ENCODE measurements at regions not wholly inside any gene's neighbourhood (a gene's known extent, or its start where the extent isn't known, plus 50 kb on each side); places are given as distances from the start of the nearest gene placed in this dataset.
"Not testable (repeated sequence)": the region's sequence is repeated elsewhere in the genome, so short reads cannot be mapped to it uniquely, and the experiment has no call there.

DNA sequence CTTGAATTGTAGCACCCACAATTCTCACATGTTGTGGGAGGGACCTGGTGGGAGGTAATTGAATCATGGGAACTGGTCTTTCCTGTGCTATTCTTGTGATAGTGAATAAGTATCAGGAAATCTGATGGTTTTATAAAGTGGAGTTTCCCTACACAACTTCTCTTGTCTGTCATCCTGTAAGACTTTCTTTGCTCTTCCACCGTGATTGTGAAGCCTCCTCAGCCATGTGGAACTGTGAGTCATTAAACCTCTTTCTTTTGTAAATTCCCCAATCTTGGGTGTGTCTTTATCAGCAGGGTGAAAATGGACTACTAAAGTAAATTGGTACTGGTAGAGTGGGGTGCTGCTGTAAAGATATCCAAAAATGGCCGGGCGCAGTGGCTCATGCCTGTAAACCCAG, 215.6 kb downstream of the LIG4 start:
- DNase-seq, result no peak

DNA sequence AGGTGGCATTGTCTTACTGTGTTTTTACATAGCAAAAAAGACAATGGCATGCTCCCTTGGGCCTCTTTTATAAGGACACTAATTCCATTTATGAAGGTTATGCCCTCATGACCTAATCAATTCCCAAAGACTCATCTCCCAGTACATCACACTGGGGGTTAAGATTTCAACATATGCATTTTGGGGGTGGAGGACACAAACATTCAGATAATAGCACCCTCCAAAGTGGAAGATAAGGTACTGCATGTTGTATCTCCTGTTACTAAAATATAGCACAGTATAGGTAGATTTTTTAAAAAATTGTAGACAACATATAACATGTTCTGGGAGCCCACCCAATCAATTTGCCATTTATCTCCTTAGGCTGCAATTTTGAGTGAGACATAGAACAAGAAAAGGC, 221.2 kb downstream of the LIG4 start:
- no peak for DNase-seq

DNA sequence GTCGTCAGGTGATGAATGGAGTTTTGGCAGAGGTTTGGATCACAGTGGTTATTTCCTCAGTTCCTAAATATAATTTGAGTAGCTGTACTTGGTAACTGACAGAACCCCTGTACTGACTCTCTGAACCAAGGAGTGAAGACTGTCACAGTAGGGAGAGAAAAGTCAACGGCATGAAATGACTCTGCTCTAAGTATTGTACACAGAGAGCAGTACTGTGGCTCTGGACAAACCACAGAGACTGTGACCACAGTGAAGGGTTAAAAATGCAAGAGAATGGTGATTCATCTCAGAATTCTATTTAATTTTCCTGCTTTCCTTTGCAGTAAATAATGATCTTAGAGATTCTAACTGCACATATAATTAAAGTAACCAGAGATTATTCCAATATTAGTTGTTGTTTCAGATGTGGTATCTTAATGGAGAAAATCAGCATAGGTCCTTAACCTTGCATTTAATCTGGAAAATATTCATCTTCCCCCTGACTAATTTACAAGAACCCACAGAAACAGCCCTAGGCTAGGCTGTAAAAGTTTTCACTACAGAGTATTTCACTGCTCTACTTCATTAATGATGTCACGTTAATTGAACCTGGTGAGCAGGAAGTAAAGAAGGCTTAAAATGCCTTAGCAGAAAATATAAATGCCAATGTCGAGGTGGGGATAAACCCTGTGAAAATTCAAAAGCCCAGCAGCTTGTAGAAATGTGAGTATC, 221.9 kb downstream of the LIG4 start:
- no peak for DNase-seq

DNA sequence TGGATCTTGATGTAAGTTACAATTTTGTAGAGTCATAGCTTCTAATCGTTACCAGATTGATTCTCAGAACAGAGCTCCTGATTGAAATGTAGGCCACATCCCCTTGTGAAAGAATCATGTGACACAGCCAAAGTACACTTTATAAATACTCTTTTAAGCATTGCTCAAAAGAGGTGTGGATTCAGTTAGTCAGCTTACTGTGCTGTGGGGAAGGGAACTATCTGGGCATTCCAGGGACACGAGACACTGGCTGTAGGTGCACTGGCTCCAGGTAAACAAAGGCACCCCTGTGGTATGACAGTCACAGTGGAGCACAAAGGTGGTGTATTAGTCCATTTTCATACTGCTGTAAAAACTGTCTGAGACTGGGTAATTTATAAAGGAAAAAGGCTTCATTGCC, 222.8 kb downstream of the LIG4 start:
- no peak for DNase-seq

DNA sequence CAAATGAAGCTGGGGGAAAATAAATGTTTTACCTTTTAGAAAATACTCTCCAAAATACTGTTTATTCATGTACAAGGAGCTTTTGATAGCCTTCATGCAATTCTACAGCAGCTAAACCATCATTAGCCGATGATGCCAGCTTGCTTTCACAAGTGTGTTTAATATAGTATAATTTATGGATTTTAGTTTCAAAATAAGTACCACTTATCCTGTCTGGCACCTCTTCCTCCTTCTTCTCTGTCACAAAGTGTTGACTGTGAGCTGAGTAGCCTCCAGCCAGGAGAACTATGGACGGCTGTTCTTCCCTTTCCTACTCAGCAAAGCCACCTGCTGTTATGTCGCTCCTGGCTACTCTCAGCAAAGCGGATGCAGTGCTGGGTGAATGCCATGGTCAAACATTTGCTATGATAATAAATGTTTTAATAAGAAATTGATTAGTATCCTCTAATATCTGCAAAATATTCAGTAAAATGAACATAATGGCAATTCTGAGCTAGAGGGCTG, 238.2 kb downstream of the LIG4 start:
- no peak for DNase-seq

DNA sequence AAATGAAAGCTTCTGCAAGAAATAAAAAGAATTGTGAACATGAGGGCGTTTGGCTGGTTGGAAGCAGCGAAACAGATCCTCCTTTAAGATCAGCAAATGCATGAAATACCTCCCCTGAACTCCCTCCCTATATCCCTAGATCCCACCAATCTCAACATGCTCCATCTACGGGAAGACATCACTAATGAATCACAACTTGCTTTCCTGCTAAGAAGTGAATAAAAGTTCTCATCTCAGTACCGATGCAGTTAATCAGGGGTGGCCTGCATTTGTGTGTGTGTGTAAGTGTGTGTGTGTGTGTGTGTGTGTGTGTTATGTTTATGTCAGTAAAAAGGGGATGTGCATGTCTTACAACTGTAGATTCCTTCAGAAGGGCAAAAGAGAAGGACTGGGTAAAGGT, 238.7 kb downstream of the LIG4 start:
- no peak for DNase-seq

DNA sequence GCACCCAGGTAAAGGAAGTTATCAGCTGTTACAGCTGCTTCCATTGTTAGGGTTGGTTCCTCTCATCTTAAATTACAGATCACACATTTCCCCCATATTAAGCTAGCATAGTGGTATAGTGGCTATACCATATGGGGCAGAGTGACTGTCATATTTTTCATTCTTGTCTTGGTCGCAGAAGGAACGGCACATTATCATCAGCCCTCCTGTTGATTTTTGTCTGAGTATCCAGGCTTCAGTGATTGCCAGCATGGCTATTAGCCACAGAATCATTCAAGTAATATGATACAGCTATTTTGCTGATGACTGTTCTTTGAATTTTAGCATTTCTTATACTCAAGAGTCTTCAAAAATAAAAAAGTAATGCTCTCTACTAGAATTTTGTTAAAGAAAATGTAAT, 240.9 kb downstream of the LIG4 start:
- no peak for DNase-seq

DNA sequence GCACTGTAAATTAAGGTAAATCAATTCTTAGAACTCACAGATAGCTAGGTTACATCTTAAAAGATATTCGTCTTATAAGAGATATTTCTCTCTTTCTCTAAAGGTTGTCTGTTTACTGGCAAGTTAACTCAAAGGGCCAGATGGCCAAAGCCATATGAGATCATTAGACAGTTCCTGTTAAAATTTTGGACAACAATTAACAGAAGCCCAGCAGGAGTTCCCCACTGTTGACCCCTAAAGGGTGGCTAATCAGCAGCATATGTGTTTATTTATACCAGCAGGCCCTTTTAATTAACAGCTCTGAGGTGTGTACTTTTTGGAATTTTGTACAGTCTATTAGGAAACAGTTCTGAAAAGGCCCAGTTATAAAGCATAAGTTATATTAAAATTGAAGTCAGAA, 245.8 kb downstream of the LIG4 start:
- DNase-seq, result no peak

DNA sequence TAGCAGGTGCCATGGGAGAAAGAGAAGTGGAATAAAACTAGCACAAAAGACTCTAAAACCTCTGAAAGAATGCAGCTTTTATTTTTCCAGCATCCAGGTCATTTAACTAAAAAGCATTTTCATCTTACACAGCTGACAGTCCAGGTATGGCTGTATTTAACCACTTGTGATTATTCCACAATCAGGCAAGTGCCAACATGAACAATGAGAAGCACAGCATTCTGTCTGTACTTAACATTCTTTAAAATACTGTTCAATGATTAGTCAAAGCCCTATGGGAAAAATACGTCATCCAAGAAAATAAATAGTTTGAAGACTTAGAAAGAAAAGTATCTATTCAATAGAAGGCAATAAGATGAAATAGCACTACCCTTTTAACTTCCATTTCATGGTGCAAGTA, 246.9 kb downstream of the LIG4 start:
- DNase-seq, result no peak

DNA sequence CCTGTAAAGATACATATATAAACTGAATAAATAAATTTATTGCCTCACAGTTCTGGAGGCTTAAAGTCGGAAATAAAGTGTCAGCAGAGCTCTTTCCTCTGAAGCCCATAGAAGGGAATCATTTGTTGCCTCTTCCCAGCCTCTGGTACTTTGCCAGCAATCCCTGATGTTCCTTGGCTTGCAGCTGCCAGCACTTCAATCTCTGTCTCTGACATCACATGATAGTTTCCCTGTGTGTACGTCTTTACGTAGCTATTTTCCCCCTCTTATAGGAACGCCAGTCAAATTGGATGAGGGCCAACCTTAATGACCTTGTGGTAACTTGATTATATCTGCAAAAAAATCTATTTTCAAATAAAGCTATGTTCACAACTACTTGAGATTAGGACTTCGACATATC, 250.9 kb downstream of the LIG4 start:
- DNase-seq, result no peak

DNA sequence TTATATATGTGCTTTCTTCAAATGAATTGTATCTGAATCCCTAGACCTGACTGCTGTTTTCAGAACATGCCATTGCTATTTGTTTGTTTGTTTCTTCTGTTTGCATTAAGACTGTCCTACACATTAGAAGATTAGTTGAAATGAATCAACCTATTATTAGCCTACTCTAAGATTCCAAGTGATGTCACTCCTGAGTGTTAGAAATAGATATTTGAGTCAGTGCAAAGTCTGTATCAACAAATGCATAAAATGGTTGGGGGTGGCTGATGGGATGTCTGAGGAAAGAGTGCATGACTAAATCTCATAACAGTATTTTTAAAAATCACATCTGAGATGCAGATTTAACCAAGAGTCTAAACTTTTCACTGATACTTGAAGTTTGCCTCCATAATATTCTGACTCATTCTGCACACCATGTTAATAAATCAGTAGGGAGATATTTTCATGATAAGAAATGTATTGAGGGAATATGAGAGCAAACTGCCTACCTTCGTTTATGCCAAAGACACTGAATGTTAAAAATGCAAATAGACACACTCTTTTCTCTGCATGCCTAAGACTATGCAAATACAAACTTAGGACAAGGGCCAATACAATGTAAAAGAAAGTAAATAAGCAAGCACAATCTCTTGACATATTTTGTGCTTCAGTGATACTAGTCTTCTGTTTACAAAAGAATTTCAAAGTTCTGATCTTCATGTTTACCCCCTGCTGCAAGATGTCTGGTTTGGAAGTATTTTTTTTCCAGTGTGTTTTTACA, 253.3 kb downstream of the LIG4 start:
- DNase-seq, result no peak

DNA sequence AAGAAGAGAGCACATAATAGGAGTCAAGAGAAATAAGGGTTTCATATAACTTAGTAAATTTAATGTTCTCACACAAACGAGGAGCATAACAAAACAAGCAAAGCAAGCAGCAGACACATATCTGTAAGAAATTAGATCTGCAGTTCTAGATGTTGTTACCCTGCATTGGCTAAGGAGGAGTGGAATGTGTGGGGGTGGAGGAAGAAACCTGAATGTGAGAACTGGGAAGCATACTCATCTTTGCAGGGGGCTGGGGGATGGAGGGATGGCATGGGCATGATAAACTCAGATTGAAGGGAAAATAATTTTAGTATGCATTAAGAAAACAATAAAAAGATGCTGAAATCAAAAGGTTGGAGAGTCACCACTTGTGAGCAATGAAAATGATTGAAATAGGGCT, 255.0 kb downstream of the LIG4 start:
- no peak for DNase-seq

DNA sequence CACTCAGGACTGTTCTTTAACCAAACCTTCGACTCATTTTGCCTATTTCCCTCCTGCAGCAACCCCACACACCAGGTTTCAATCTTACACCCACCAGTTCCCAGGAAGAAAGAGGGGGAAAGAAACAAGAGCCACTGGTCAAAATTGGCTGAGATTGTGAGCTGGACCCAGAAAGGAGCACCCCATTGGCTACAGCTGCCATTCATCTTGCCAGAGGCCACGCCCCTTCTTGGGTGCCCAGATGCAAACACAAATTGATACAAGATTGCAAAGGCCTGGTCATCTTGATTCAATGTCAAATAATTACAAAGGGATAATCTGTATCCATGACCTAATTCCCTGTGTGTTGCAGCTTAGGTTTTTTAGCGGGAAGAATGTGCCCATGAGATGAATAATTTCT, 258.4 kb downstream of the LIG4 start:
- DNase-seq, result no peak

DNA sequence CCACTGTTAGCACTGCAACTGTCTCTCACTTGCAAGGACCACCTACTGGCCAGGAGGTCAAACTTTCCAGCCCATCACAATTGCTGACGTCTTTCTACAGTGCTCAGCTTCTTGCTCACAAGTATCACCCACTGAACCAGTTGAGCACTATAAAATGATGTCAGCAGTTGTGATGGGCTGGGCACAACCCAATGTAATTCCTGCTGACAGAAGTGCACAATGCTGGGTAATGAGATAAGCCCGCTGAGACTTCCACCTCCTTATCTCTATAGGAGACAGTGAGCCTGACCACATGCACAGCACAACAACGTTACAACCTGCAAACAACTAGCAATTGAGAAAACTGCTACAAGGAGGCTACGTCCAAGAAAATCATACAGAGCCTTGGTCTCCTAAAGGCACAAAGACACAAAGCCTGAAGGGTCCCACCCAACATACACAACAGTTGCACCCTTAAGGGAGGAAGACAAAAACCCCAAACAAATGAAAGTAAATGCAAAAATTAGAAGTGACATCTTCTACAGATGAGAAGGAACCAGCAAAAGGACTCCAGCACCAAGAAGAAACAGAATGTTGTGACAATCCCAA, 273.2 kb downstream of the LIG4 start:
- DNase-seq, result no peak

DNA sequence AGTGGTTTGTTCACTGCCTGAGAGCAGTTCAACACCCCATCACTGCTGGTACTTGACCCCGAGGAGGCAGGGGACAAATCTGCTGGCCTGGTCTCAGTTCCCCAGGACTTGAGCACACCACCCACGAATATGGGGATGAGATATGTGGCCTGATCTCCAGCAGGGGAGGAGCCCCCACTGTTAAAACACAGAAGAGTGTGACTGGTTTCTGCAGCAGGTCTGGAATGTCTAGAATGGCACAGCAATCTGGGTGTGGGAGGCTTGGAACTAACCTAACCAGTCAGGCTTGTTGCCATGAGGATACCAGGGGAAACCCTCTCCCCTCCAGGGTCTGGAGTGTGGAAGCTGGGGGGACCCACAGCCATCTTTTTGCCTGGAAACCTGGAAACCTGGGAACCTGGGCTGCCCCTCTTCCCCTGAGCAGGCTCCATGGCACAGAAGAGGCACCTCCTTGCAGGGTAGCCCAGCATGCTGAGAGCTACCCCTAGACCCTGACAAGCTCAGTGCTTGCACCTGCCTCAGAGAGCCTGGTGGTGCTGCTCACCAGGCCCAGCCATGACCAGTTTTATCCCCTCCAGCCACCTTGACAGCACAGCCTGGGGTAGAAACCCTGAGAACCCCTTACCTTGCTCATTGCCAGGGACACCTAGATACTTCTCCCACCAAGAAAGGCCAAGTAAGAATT, 273.8 kb downstream of the LIG4 start:
- DNase-seq, result no peak

DNA sequence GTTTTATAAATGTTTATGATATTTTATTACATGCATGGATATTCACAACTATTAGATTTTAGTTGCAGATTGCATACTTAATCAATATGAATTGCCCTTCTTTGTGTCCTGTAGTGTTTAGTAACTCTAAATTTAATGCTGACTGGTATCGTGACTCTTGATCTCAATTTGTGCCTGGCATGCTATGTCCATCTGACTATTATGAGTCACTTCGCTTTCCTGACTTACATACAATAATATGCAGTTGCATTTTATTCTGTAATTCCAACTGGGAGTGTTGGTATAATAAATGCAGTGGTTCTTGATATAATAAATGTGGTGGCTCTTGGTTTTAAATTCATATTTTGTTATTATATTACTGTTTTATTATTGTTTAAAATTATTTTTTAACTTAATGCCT, 277.5 kb downstream of the LIG4 start:
- no peak for DNase-seq

DNA sequence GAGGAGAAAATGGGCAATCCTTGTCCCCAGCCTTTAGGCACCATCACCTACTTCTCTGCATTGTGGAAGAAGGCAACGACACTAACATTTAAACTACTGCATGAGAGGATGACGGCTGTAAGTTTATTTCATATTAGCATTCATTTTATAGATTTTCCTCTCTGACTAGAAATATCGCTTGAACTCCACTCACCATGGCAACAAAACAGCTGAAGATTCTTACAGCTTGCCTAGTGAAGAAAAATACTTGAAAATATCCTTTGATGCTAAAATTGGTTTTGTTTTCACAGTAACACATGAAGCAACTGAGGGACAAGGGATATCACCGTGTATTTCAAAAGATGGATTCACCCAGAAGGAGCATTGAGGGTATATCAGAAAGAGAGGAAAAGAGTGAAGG, 284.3 kb downstream of the LIG4 start:
- DNase-seq, result no peak

DNA sequence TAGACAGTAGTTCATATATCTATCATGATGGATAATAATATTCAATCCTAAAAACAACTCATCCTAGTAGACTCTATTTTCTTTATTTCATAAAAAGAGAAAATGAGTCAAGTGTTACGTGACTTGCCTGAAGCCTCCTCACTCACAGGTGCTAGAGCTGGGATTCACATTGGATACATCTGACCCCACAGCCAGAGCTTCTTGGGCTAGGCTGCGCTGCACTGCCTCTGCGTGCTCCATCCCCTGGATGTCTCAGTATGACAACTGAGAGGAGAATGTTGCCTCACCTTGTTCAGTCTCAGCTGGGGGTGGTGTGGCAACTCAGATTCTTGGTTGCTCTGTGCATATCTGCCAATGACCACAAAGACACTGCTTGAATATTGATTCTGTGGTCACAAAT, 286.6 kb downstream of the LIG4 start:
- no peak for DNase-seq

DNA sequence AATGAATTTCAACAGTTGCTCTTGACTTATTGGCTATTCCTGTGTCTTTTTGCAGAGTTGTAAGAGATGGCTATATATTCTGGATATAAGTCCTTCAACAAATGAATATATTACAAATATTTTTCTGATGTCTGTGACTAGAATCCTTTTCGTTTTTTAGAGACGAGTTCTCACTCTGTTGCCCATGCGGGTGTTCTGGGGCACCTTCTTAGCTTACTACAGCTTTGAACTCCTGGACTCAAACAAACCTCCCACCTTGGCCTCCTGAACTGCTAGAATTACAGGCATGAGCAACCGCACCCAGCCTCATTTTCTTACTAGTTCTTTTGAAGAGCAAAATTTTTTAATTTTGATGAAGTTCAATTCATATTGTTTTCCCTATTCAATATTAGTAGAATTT, 287.8 kb downstream of the LIG4 start:
- DNase-seq, result no peak

DNA sequence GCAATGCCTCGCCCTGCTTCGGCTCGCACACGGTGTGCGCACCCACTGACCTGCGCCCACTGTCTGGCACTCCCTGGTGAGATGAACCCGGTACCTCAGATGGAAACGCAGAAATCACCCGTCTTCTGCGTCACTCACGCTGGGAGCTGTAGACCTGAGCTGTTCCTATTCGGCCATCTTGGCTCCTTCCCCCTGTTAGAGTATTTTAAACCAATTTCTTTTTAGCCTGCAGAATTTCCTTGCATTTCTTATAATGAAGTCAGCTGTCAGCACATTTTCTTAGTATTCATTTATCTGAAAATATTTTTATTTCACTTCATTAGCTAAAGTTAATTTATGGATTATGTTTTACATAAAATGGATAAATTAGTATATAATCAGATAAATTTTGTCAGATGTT, 288.8 kb downstream of the LIG4 start:
- not testable (repeated sequence) for DNase-seq

DNA sequence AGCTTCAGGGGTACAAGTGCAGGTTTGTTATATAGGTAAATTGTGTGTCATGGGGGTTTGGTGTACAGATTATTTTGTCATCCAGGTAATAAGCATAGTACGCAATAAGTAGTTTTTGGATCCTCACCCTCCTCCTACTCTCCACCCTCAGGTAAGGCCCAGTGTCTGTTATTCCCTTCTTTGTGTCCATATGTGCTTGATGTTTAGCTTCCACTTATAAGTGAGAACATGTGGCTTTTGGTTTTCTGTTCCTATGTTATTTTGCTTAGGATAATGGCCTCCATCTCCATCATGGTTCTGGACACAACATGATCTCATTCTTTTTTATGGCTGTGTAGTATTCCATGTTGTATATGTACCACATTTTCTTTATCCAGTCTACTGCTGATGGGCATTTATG, 298.4 kb downstream of the LIG4 start:
- DNase-seq, result not testable (repeated sequence)

DNA sequence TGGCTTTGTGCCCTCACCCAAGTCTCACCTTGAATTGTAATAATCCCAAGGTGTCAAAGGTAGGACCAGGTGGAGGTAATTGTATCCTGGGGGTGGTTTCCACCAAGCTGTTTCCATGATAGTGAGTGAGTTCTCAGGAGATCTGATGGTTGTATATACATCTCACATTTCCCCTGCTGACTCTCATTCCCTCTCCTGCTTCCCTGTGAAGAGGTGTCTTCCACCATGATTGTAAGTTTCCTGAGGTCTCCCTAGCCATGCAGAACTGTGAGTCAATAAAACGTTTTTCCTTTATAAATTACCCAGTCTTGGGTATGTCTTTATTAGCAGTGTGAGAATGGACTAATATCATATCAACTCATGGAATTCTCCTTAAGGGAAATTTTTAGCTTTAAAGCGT, 302.6 kb downstream of the LIG4 start:
- DNase-seq, result no peak

DNA sequence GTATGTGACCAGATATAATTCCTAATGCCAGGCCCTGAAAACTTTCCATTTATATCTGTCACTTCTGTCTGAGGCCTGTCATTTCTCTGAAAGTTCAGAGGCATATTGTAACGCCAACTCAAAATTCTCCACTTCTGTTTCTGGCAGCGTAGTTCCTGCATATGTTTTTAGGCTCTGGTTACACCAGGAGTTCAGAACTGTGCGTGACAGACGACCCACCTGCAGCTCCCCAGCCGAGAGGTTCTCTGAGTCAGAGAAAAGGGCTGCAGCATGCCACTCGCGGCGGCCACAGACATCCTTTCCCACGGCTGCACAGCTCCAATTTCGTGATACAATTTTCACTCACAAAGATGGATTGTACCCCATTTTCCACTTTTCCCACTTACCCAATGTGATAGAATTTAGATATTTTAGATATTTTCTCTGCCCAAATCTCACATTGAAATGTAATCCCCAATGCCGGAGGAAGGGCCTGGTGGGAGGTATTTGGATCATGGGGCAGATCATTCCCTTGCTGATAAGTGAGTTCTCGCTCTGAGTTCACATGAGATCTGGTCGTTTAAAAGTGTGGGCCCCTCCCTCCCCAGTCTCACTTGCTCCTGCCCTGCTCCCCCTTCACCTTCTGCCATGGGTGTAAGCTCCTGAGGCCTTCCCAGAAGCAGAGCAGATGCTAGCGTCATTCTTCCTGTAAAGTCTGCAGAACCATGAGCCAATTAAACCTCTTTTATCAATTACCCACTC, 308.1 kb downstream of the LIG4 start:
- DNase-seq, result no peak
